HepG2 (cell line): ENCODE measurements at regions not wholly inside any gene's neighbourhood (a gene's known extent, or its start where the extent isn't known, plus 50 kb on each side); places are given as distances from the start of the nearest gene placed in this dataset.

ENCODE experiments used
- ATF7 ChIP-seq, 2 experiments: fragments of 450-650 bp in 1 of 2; sonication (generic) in 1 of 2; formaldehyde crosslinking in 1 of 2; IDR thresholded peaks; 2 replicates each; pipeline versions ENCODE4 v1.4.0 to v1.6.1; 2016 to 2020; ENCODE audit warnings: antibody characterized with exemption in 1 of 2, mild to moderate bottlenecking in 1 of 2, missing genetic modification reagents in 1 of 2
- FOXJ3 ChIP-seq: sonication (generic); formaldehyde crosslinking; IDR thresholded peaks from 2 replicates; pipeline ENCODE4 v1.4.0; 2020; ENCODE audit warnings: missing genetic modification reagents, mild to moderate bottlenecking, borderline replicate concordance
- KDM4B ChIP-seq: sonication (generic); formaldehyde crosslinking; IDR thresholded peaks from 2 replicates; pipeline ENCODE4 v1.4.0; 2020; ENCODE audit warnings: missing genetic modification reagents
- KMT2A ChIP-seq: sonication (generic); formaldehyde crosslinking; IDR thresholded peaks from 2 replicates; pipeline ENCODE4 v1.4.0; 2020; ENCODE audit warnings: missing genetic modification reagents
- NFKB2 ChIP-seq: sonication (generic); formaldehyde crosslinking; IDR thresholded peaks from 2 replicates; pipeline ENCODE4 v1.4.0; 2020; ENCODE audit warnings: missing genetic modification reagents, borderline replicate concordance
- POGZ ChIP-seq: sonication (generic); formaldehyde crosslinking; IDR thresholded peaks from 2 replicates; pipeline ENCODE4 v1.4.0; 2020; ENCODE audit warnings: mild to moderate bottlenecking, missing genetic modification reagents
- ZNF546 ChIP-seq: sonication (generic); formaldehyde crosslinking; conservative IDR thresholded peaks from 2 replicates; pipeline ENCODE4 v1.8.1; 2023; ENCODE audit warnings: mild to moderate bottlenecking, missing genetic modification reagents
- ZNF549 ChIP-seq: sonication (generic); formaldehyde crosslinking; IDR thresholded peaks from 2 replicates; pipeline ENCODE4 v1.5.0; 2020; ENCODE audit warnings: missing genetic modification reagents
- ZNF572 ChIP-seq: sonication (generic); formaldehyde crosslinking; IDR thresholded peaks from 2 replicates; pipeline ENCODE4 v1.5.1; 2020; ENCODE audit warnings: mild to moderate bottlenecking, missing genetic modification reagents
- TF ChIP-seq, protein P1 (sequence below): sonication (generic); formaldehyde crosslinking; conservative IDR thresholded peaks from 2 replicates; pipeline ENCODE4 v1.4.0; 2020; ENCODE audit warnings: missing genetic modification reagents
- TF ChIP-seq, protein P2 (sequence below): sonication (generic); formaldehyde crosslinking; IDR thresholded peaks from 2 replicates; pipeline ENCODE4 v1.5.0; 2020; ENCODE audit warnings: missing genetic modification reagents
- TF ChIP-seq, protein P3 (sequence below), 2 experiments: sonication (generic) in 1 of 2; formaldehyde crosslinking in 1 of 2; IDR thresholded peaks; 2 replicates each; pipeline versions ENCODE4 v1.6.1 to v1.9.0; 2014 to 2022; ENCODE audit warnings: antibody characterized with exemption in 1 of 2, borderline replicate concordance in 1 of 2, inconsistent platforms in 1 of 2, low read depth in 1 of 2, missing genetic modification reagents in 1 of 2
- TF ChIP-seq, protein P4 (sequence below): sonication (generic); formaldehyde crosslinking; IDR thresholded peaks from 2 replicates; pipeline ENCODE4 v1.4.0; 2020; ENCODE audit warnings: mild to moderate bottlenecking, missing genetic modification reagents

DNA sequence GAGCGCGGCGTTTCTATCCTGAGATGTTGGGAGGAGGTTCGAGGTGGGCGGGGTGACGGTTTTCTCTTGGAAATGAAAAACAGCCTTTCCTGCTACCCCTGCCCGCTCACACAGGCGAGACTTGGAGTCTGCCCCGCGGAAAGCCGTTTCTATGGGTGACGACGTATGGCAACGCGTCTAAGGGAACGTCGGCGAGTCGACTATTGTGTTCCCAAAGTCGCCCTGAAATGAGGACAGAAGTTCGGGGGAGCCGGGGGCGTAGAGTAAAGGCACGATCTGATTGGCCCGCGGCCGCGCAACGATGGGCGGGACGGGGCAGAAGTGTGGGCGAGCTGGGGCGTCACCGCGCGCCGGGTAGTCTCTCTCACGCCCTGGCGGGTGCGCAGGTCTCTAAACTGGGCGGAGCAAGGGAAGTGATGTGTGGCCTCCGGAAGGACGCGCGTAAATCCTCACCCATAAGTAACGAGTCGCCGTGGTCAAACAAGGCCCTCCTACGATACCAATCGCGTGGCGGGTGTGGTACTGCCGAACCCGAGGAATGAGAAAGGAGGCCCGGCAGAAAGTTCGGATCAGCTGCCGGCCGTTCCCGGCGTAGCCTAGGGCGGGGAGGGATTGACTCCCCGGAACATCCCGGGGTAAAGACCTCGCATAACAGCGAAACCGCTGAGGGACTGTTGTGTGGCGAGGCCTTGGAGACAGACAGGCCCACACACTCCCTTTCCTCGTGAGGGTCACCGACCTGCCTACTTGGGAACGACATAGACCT is 89.6 kb downstream of the FAM161A start (continued):
- TF ChIP-seq, protein P1, sequence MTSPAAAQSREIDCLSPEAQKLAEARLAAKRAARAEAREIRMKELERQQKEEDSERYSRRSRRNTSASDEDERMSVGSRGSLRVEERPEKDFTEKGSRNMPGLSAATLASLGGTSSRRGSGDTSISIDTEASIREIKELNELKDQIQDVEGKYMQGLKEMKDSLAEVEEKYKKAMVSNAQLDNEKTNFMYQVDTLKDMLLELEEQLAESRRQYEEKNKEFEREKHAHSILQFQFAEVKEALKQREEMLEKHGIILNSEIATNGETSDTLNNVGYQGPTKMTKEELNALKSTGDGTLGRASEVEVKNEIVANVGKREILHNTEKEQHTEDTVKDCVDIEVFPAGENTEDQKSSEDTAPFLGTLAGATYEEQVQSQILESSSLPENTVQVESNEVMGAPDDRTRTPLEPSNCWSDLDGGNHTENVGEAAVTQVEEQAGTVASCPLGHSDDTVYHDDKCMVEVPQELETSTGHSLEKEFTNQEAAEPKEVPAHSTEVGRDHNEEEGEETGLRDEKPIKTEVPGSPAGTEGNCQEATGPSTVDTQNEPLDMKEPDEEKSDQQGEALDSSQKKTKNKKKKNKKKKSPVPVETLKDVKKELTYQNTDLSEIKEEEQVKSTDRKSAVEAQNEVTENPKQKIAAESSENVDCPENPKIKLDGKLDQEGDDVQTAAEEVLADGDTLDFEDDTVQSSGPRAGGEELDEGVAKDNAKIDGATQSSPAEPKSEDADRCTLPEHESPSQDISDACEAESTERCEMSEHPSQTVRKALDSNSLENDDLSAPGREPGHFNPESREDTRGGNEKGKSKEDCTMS (CRISPR knock-in tag): no peak
- peak; percentile 93 for TF ChIP-seq POGZ (CRISPR knock-in tag)
- peak; percentile 44; the same call in 1 of the 2 replicates for TF ChIP-seq ZNF572 (CRISPR knock-in tag)
- TF ChIP-seq, protein P2, sequence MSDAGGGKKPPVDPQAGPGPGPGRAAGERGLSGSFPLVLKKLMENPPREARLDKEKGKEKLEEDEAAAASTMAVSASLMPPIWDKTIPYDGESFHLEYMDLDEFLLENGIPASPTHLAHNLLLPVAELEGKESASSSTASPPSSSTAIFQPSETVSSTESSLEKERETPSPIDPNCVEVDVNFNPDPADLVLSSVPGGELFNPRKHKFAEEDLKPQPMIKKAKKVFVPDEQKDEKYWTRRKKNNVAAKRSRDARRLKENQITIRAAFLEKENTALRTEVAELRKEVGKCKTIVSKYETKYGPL (CRISPR knock-in tag): 0 out of 2 replicates have a peak, but pooled peaks have one; percentile 31
- TF ChIP-seq ZNF546 (CRISPR knock-in tag): 0 out of 2 replicates have a peak, but pooled peaks have one; percentile 80
- TF ChIP-seq, protein P3, sequence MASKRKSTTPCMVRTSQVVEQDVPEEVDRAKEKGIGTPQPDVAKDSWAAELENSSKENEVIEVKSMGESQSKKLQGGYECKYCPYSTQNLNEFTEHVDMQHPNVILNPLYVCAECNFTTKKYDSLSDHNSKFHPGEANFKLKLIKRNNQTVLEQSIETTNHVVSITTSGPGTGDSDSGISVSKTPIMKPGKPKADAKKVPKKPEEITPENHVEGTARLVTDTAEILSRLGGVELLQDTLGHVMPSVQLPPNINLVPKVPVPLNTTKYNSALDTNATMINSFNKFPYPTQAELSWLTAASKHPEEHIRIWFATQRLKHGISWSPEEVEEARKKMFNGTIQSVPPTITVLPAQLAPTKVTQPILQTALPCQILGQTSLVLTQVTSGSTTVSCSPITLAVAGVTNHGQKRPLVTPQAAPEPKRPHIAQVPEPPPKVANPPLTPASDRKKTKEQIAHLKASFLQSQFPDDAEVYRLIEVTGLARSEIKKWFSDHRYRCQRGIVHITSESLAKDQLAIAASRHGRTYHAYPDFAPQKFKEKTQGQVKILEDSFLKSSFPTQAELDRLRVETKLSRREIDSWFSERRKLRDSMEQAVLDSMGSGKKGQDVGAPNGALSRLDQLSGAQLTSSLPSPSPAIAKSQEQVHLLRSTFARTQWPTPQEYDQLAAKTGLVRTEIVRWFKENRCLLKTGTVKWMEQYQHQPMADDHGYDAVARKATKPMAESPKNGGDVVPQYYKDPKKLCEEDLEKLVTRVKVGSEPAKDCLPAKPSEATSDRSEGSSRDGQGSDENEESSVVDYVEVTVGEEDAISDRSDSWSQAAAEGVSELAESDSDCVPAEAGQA (IDR thresholded peaks at IDR 0.05; ENCODE audit: low read depth): no peak; the same call in none of the 2 replicates
- TF ChIP-seq, protein P3 (CRISPR knock-in tag; IDR thresholded peaks at IDR 0.05; ENCODE audit: borderline replicate concordance): peak; percentile 76; the same call in 1 of the 2 replicates
- peak; percentile 55; the same call in 1 of the 2 replicates for TF ChIP-seq FOXJ3 (CRISPR knock-in tag)
- TF ChIP-seq KDM4B (CRISPR knock-in tag): peak; percentile 73; the same call in 1 of the 2 replicates
- TF ChIP-seq, protein P4, sequence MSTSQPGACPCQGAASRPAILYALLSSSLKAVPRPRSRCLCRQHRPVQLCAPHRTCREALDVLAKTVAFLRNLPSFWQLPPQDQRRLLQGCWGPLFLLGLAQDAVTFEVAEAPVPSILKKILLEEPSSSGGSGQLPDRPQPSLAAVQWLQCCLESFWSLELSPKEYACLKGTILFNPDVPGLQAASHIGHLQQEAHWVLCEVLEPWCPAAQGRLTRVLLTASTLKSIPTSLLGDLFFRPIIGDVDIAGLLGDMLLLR (CRISPR knock-in tag): peak; percentile 68; the same call in 1 of the 2 replicates
- TF ChIP-seq ZNF549 (CRISPR knock-in tag): no peak
- no peak for TF ChIP-seq ATF7 (IDR thresholded peaks at IDR 0.05)
- TF ChIP-seq ATF7 (CRISPR knock-in tag; IDR thresholded peaks at IDR 0.05): peak; percentile 40; the same call in 1 of the 2 replicates
- no peak; the same call in 1 of the 2 replicates for TF ChIP-seq KMT2A (CRISPR knock-in tag)
- TF ChIP-seq NFKB2 (CRISPR knock-in tag): peak; percentile 88
